GM21423 (cell line): ENCODE measurements at regions not wholly inside any gene's neighbourhood (a gene's known extent, or its start where the extent isn't known, plus 50 kb on each side); places are given as distances from the start of the nearest gene placed in this dataset.

Experiments
- ATAC-seq: cut with Tn5 transposase; IDR thresholded peaks from one replicate; pipeline ENCODE4 v1.9.1; 2021; ENCODE audit warnings: mild to moderate bottlenecking, moderate library complexity; ENCODE audit not compliant: unreplicated experiment

GRCh38 chr2:103734911-103735310, 973.1 kb downstream of the TMEM182 start:
- ATAC-seq: no peak

DNA sequence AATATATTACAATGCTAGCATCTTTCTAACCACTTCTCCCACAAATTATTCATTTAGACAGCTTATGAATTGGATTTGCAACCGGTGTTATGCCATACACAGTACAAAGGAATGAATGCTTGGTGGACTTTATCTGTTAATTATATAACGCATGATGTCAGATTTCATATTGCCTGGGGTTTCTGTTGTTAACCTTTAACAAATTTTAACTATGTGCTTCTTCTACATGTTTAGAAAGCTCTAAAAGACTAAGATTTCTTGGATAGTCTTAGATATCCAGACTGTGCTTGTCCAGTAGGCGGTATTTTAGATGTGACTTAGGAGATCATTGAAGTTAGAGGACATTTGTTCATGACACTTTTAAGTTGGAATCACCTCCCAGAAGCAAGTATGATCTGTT, 976.3 kb downstream of the TMEM182 start:
- no peak for ATAC-seq

DNA sequence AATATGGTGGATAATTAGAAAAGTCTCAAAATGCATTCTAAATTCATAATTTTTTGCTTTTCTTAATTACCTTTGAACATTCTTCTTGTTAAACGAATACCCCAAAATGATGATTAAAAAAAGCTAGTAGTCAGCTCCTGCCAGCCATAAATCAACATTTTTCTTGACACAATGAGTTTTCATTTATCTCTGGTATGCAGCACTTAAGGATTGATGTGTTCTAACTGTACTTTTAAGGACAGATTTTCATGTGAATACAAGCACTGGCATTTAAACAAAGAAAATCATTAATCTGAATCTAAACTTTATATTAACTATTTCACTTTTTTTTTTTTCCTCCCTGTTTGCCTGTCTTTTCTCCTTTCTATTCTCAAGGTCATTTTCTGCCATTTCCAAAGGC, 976.8 kb downstream of the TMEM182 start:
- no peak for ATAC-seq

GRCh38 chr2:103739186-103739585, 977.4 kb downstream of the TMEM182 start:
- ATAC-seq: no peak

DNA sequence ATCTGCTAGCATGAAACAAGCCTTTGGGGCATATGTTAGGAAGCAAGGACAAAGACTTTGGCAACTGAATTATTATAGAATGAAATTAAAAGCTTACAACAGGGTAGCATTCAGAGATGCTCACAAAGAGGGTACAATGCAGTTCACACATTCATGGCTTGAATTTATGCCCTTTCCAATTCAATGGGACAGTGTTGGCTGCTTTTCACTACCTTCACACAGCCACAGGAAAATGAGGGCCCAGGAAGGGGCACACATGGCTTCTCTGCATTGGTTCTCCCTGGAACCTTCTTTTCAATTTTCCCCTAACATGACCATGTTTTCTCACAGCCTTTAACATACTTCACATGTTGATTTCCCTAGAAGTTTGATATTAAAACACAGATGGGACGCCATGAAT, 978.1 kb downstream of the TMEM182 start:
- ATAC-seq: no peak

- ATAC-seq: no peak
These were observed 978.8 kb downstream of the TMEM182 start for GRCh38 chr2:103740631-103741030.

GRCh38 chr2:103743195-103743594, 981.4 kb downstream of the TMEM182 start:
- ATAC-seq: no peak

DNA sequence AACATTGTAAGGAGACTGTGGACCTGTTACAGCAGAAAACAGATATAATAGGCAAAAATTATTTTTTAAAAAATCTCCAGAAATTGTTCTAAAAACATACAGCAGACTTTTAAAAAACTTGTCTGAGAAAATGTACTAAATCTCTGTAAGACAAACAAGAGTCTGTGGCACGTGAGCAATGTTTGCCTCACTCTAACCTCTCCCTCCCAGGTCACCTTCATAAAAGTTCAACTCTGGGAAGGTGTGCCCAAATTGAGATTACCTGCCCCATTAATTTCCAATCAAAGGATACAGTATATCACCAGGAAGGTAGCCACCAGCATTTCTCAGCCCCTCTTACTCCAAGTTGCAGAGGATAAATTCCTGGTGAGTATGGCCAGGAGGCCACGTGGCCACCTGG, 992.7 kb downstream of the TMEM182 start:
- no peak for ATAC-seq

GRCh38 chr2:103773884-103774283, 1012.1 kb downstream of the TMEM182 start:
- no peak for ATAC-seq

DNA sequence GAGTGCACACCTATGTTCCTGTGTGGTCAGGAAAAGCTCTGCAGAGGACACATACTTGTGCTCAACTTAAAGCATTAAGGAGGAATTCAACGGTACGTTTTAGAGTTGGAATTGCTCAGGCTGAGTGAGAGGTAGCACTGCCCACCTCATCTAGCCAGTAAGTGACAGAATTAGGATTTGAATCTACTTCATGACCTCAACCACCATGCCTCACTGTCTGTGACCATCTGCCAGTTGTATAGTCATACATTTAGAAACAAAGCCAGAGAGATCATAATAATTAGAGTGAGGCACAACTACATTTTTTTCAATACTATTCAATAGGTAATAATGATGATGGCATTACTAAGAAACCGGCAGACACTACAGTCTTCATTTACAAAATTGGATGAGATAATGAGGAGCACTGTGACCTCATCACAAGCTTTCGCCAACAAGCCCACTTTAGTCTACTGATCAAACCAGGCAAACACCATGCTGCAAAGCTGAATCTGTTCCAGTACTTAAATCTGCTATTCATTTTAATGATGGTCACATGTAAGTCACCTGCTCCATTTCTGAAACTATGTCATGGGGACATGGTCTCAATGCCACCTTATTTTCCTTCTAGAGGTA, 1018.4 kb downstream of the TMEM182 start:
- no peak for ATAC-seq

- ATAC-seq: no peak
These were observed 1019.5 kb downstream of the TMEM182 start for GRCh38 chr2:103781313-103781712.

DNA sequence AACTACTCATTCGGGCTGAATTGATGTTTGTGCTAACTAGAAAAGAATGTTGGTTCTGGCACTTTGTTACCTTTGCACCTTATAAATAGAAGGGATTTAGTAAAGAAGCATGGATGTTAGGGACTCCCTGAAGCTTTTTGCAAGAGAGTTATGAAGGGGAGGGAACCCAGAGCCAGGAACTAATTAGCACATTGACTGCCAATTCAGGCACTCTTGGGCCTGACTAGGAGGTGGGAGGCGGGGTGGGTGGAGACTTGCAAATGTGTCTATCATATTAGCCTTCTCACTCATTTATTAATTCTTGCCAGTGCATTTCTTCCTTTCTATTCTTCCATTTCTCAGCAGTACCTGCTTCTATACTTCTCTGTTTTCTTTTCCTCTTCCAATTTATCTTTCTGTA, 1022.4 kb downstream of the TMEM182 start:
- ATAC-seq: no peak

DNA sequence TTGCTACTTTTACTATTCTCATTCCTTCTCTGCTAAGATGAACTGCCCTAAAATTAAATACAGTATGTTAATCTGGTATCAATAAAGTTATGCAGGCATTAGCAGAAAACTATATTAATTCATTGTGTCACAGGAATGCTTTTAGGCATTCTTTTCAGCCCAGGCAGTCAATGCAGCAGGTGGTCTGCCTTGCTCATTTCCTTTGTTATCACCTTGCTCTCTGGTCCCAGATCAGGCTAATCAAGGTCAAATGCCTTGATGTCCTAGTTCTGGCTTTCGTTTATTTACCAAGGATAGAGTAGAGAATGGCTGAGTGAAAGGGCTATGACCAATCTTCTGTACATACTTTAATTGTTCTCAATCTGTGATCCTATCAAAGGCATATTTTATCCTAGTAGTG, 1023.6 kb downstream of the TMEM182 start:
- no peak for ATAC-seq

- ATAC-seq: no peak
These were observed 1024.1 kb downstream of the TMEM182 start for GRCh38 chr2:103785956-103786355.

DNA sequence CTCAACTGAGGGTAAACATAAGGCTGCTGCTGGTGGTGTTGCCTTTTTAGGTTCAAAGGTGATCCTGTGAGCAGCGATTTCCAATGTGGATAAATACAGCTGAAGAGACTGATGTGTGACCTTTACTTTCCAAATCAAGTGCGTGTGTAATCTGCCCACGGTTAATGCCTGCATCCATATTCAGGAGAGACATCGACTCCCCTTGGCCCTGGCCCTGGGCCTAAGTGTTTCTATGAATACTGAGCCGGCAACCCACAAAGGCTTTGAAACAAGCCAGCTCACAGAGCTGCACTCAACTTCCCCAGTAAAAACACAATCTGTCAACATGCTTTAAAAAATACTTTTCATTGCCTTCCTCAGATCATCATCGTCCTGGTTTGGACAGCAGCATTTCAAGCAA, 1026.6 kb downstream of the TMEM182 start:
- no peak for ATAC-seq

GRCh38 chr2:103788951-103789350, 1027.1 kb downstream of the TMEM182 start:
- ATAC-seq: no peak

DNA sequence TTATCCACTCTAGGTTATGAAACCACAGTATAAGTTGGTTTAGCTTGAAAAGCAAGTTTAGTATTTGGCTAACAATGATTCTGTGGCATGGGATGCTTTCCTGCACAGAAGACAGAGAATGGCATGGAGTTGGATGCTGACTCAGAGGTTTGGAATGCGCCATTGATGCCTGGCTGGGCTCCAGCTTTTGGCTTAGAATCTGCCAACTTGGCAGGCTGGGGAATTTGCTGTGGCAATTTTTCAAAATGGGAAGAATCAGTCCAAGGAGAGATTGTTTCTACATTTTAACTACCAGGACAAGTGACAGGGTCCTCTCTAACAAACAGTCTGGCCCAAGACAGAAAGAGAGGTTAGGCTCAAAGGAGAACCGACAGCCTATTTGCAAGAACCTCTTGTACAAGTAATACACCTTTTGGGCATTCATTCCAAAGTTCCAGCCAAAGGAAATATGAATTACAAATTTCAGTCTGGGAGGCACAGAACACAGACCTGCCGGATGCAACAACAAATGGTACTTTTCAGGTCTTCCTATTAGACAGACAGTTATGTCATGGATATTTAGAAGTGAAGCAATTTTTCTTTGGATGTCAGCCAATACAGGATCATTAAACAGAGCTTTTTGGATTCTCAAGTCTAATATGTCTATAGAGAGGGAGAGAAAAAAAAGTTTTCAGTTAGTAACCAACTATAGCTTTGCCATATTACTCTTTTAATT, 1027.7 kb downstream of the TMEM182 start:
- no peak for ATAC-seq

- ATAC-seq: no peak
These were observed 1030.2 kb downstream of the TMEM182 start for GRCh38 chr2:103792042-103792441.

DNA sequence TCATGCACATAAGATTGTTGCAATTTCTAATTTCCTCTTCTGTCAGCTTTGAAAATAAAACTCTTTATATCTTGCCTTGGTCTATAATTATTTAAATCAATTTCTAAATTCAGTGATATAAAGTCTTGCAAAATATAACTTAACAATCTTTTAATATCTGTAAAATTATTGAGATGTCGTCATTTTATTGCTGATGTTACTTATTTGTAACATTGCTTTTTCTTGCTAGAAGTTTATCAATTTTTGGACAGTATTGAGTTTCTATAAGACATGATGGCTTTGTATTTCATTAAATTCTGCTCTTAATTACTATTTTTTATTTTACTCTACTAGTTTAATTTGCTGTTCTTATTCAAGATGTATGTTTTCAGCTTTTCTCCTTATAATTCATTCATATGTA, 1036.5 kb downstream of the TMEM182 start:
- ATAC-seq: no peak

GRCh38 chr2:103804013-103804412, 1042.2 kb downstream of the TMEM182 start:
- ATAC-seq: no peak

DNA sequence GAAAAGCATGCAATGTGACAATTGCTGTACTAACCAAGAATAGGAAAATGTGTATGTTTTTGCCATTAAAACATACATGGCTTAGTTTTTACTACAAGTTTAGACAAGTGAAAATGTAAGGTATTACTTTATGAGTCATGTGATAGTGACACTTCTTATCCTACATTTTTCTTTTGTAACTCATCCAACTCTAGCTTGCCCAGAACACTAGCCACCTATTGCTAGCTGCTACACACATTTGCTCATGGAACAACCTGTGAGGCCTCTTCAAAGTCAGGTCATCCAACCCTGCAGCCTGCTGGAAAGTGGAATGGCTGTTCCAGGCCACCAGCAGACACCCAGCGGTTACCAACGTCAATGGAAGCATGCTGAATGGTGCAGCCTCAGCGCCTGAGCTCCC, 1043.9 kb downstream of the TMEM182 start:
- ATAC-seq: no peak

GRCh38 chr2:103808814-103809213, 1045.1 kb upstream of the POU3F3 start:
- no peak for ATAC-seq

- no peak for ATAC-seq
These were observed 1044.5 kb upstream of the POU3F3 start for GRCh38 chr2:103809415-103809814.
